Heart left ventricle (tissue), 13 donors: ENCODE measurements at regions not wholly inside any gene's neighbourhood (a gene's known extent, or its start where the extent isn't known, plus 50 kb on each side); places are given as distances from the start of the nearest gene placed in this dataset.

Source experiments
- CTCF ChIP-seq, 12 donors: fragments of 200-600 bp; sonication (generic) in 4 of 12; IDR thresholded peaks; one replicate each; pipeline versions ENCODE4 v1.5.0 to v1.8.0; 2018 to 2022; ENCODE audit warnings: antibody characterized with exemption in 12 of 12, mild to moderate bottlenecking in 5 of 12
- POLR2A ChIP-seq, 2 donors: fragments of 450-650 bp; IDR thresholded peaks; one replicate each; pipeline ENCODE4 v1.6.1; 2017; ENCODE audit warnings: antibody characterized with exemption in 2 of 2, mild to moderate bottlenecking in 2 of 2, moderate library complexity in 2 of 2
- donor health status: ischemic (EF 13 %, LVEDD 7.1; RV severe dilation, severe dysfunction).
- donor health status: DM: no; HTN: yes; CAD: no.
- donor health status: DM: no; HTN: no; CAD: no.
- donor health status: ischemic (EF 25% LVEDD 6.9; RV normal size, moderate dysfunction).
- donor health status: ischemic (EF 25% LVEDD 5.7; RV mildly dilated, moderate dysfunction).
- donor health status: ischemic (EF 35%, LVEDD 5.7; RV mildly dilated, moderate dysfunction).
- donor health status: nonischemic (EF 11% LVEDD 7.7; RV severe dilation, severe dysfunction).
- donor health status: DM: yes; HTN: yes; CAD: no.
- donor health status: PGD.
- donor health status: ischemic (EF 29% LVEDD 5.4; RV normal size, mild dysfunction).
- donor health status: nonischemic (EF 23%, LVEDD 6.1; RV moderate dilation, normal function).

GRCh38 chrX:15014281-15014680, 141.1 kb downstream of the MOSPD2 start:
- TF ChIP-seq CTCF (IDR thresholded peaks at IDR 0.05) (no peak), POLR2A (IDR thresholded peaks at IDR 0.05) (no peak)
